ENCODE measurements at regions not wholly inside any gene's neighbourhood (a gene's known extent, or its start where the extent isn't known, plus 50 kb on each side); places are given as distances from the start of the nearest gene placed in this dataset.

DNA sequence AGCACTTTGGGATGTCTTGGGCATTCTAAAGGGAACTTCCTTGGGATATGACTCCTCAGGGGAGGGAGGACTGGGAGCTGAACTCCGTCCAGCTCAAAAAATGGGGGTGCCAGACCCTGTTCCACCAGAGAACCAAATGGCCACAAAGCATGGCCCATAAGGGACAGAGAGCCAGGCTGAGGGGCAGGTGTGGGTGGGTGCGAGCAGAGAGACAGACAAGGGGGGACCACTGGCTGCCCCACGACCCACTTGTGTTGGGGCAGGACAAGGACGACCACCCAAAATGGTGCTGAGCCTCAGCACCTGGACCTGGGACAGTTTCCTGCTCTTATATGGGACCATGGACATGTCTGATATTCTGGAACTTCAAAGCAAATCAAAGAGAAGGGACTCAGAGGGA is 148.2 kb upstream of the MLN start:
- DNase-seq (ENCODE audit: low read depth), result no peak

DNA sequence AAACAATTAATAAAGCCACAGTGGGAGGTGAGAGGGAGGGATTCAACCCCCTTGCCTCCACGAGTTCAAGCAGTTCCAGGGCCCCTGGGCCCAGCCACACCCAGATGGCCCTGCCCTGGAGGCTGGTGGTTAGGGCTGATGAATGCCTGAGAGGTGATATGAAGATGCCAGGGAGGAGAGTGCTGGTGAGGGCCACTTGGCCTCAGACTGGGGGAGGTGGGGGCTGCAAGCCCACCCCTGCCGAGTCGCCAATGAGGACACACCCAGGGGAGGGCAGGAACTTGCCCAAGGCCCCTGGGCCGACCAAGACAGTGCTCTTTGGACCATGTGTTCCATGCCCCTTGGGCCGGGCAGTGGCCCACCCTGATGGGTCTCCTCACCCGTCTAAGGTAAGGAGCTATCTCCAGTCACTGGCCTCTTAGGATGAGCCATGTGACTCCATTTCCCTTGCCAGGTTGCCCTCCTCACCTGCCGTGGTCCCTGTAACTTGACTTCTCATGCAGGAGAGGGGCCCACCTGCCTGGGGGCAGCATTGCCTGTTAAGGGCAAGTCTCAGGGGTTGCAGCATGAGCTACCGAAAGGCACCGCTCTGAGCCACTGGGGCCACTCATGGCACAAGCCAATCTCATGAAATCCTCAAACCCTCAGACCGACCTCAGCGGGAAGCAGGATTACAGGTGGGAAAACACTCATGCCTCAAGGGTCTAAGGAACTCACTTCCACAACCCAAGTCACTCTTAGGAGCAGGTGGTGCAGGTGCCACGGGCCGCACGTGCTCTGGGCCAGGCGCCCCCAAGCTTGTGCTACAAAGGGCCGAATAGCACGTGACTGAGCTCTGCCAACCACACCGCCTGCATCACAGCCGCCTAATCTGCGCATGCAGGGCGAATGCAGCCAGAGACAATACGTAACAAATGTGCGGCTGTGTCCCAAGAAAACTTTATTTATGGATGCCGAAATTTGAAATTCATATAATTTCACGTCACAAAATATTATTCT is 147.4 kb upstream of the MLN start:
- no peak for DNase-seq (ENCODE audit: low read depth)

DNA sequence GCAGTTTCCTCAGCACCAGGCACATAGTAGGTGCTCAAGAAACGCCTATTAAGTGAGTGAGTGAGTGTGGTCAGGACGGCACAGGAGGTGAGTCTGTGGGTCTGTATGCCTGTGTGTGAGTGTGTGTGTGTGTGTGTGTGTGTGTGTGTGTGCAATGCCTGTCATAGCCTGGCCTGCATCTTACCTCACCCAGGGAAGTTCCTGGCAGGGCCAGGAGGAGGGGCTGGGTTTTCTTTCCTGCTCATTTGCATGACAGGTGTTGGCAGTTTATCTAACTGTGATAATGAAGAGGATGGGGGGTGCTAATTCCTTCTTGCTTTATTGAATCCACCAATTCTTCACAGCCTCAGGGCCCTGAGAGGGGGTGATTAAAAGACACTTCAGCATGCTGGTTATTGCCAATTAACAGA is 146.7 kb upstream of the MLN start:
- no peak for DNase-seq (ENCODE audit: low read depth)

DNA sequence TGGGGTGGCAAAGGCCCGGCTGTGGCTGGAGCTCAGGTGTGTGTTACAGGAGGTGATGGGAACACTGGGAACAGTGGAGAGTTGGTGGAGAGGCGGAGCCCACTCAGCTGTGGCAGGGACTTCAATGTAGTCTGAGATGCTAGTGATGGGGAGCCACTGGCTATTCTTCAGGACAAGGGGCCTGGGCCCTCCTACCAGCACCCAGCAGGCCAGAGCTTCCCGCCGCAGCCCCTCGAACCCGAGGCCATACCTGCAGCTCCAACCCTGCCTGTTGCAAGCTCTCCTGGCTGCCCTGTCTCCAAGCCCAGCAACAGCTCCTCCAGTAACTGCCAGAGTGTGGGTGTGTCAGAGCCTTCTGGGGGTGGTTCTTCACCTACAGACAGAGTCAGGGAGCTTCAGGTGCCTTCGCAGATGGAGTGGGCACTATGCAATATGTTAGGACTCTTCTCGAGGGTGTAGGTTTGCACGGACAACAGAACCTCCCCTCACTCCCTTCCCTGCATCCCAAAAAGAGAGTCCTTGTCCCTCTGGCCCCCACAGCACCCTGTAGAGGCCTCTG is 146.2 kb upstream of the MLN start:
- DNase-seq (ENCODE audit: low read depth), result no peak

DNA sequence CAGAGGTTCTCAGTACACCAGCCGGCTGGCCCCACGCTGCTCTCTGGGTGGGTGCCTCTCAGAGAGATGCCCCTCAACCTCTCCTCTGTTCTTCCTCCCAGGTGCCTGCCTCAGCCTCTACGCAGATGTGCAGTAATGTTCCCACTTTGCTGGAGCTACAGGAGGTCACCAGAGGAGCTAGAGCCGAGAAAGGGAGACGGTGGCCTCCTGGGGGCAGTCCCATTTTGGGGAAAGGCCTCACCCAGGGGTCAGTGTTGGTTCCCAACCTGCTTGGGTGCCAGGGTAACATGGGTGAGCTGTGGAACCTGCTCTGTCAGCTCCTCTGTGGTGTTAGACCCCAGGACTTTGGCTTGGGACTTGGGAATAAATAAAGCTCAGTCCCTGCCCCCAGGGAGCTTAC is 145.3 kb upstream of the MLN start:
- DNase-seq (ENCODE audit: low read depth), result no peak

DNA sequence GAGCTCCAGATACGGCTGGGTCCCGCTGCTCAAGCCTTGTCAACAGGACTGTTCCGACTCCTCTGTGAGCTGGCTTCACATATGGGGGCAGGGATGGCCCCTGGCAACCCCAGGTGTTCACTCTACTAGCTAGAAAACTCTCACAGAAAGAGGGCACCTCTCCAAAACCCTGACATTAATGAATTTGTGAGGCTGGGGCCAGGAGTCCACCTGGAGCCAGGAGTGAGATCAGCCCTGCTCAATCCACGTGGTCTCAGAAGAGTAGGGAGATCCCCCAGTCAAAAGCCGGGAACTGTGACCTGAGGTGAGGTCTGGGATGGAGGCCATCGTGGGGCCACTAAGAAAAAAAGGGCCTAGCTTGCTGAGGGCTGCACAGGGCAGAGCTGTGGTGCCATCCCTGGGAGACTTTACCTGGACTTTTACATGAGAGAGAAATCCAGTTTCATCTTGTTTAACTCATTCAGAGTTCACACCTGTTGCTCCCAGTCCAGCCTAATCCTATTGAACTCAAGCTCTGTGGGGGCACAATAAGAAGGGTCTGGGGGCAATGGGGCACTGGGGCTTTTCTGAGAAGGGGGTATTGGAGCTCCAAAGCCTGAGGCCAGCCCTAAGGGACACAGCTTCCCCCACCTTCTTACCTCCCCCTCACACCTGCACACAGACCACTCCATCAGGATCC is 144.3 kb upstream of the MLN start:
- no peak for DNase-seq (ENCODE audit: low read depth)

DNA sequence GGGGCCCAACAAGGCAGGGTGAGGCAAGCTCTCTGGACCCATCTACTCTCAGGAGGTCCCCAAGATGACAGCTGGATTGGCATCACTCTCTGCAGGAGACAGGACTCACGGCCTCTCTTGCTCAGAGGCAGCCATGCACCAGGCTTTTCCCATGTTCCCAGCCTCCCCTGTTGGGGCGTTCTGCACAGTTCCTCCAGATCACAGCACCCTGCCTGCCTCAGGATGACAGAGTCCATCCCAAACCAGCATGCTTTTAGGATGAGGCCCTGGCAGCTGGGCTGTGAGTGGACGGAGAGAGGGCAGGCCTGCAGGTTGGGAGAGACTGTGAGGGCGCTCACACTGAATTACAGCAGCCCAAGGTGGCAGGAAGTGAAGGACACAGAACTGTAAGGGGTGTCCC is 143.2 kb upstream of the MLN start:
- no peak for DNase-seq (ENCODE audit: low read depth)

DNA sequence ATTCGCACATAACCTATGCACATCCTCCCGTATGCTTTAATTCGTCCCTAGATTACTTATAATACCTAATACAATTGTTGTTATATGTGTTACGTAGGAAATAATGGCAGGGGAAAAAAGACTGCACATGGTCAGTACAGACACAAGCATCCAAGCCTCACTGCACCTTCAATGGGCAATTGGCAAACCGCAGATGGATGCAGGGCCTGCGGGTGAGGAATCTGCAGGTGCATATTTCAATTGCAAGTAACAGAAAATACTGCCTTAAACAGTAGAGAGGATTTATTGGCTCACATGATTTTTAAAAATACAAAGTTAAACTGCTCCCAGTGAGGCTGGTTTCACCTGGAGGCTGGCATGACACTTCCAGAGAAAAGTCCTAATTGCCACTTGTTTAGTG is 142.1 kb upstream of the MLN start:
- no peak for DNase-seq (ENCODE audit: low read depth)

DNA sequence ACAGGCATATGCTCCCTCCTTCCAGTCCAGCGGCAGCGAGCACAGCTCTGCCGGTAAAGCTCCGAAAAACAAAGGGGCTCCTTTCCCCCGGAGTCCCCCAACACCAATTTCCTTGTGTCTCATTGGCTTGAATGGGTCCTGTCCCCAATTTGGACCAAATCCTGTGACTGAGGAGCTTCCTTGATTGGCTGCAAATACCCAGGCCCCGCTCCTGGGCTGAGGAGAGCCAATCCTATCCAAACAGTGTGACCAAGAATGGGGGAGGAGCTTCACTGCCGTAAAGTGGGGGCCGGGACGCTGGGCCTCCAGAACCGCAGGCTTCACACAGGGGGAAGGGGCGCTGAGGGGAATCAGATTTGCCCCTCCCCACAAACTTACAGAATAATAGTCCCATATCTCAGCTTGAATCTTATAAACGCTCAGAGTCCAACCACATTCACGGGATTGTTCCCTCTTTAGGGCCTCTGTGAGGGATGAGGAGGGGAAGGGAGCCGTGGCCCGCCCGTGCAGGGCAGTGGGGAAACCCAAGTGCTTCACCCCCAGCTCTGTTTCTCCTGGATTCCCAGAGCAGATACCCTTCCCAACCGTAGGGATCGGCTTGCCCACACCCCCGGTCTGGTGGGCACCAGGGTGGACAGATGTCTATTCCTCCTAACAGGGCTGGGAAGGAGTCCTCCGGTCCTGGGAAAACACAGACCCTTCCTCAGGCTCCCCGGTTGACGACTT is 141.0 kb upstream of the MLN start:
- DNase-seq (ENCODE audit: low read depth), result no peak

DNA sequence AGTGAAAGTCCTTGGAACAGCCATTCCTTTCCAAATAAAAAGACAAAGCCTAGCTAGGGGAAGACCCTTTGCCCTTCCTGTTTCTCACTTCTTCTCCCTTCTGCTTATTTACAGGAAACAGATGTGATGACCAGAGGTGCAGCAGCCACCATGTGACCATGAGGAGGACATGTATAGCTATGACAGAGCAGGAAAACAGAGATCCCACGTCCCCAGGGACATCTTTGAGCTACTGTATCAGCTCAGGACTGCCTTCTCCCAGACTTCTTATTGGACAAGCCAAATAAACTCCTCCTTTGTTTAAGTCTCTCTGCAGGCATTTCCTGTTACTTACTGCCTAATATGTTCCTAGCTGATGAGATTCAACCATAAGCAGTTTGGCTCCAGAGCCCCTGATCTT is 133.1 kb upstream of the MLN start:
- no peak for DNase-seq (ENCODE audit: low read depth)

DNA sequence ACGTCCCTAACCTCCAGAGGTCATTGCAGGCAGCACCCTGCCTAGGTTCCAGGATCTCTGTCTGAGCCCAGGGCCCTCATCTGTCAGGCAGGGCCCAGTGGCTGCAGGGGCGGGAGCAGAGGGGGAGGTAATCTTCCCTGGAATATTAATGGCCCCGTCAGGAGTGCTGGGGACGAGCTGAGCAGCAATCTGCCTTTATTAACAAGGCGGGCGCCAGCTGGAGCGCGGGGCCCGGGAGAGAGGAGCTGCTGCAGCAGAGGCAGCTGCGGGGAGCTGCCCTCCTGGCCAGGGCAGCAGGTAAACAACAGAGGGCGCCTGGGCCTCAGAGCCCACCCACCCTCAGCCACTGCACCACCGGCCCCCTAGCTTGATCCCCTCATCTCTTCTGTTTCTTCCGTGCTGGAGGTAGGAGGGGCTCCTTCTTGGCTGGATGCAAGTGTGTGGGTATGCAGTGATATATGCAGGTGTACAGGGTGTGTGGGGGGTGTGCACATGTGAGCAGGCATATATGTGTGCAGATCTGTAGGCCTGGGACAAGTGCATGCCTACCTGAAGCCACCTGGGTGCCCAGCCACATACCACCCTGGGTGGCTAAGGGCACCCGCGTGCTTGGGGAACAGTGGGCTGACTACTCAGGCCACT is 131.8 kb upstream of the MLN start:
- no peak for DNase-seq (ENCODE audit: low read depth)

DNA sequence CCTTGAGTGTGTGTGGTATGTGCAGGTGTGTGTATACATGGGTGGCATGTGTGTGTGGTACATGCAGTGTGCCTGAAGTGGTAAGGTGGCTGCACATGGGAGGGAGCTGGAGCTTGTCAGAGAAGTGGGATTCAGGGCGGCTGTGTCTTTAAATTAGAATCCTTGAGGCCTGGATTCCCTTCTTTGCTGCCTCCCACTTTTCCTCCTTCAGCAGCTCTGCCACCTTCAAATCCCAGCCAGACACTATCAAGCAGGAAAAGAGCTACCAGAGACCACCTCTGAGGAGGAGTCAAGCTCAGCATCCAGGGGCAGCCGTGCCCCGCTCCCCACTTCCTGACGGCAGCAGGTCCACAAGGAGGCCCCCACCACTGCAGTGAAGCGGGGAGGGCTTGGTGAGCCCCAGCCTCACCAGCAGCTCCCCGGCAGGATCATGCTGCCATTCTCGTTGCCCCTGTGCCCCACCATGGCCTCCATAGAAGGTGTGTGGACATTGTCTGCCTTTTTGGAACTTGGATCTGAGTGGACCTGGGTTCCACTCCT is 131.0 kb upstream of the MLN start:
- no peak for DNase-seq (ENCODE audit: low read depth)

DNA sequence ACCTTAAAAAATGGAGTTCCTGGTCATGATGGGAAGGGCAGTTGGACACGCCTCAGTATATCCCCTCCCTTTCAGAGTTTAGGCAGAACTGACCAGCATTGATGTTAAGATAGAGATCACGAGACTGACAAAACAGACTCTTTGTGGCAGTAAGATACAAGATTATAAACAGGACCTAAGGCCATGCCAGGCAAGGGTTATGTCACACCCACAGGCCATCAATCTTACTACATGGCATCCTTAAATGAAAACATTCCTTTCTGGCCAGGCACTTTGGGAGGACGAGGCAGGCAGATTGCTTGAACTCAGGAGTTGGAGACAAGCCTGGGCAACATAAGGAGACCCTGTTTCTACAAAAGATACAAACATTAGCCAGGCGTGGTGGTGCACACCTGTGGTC is 129.3 kb upstream of the MLN start:
- DNase-seq (ENCODE audit: low read depth), result no peak

DNA sequence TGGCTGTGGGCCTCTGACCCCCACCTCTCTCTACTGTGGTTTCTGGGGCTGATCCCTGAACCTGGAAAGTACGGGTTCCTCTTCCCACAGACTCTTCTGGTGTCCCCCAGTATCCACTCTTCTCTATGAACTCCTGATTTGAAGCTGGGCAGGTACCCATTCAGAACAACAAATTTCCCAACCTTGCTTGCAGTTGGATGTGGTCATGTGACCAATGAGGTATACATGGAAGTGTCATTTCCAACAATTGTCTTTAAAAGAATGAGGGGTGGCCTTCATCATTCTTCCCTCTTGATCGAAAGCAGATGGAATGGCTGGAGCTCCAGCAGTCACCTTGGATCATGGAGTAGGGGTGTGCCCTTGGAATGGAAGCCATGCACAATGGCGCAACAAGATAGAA is 128.0 kb upstream of the MLN start:
- DNase-seq (ENCODE audit: low read depth), result no peak

DNA sequence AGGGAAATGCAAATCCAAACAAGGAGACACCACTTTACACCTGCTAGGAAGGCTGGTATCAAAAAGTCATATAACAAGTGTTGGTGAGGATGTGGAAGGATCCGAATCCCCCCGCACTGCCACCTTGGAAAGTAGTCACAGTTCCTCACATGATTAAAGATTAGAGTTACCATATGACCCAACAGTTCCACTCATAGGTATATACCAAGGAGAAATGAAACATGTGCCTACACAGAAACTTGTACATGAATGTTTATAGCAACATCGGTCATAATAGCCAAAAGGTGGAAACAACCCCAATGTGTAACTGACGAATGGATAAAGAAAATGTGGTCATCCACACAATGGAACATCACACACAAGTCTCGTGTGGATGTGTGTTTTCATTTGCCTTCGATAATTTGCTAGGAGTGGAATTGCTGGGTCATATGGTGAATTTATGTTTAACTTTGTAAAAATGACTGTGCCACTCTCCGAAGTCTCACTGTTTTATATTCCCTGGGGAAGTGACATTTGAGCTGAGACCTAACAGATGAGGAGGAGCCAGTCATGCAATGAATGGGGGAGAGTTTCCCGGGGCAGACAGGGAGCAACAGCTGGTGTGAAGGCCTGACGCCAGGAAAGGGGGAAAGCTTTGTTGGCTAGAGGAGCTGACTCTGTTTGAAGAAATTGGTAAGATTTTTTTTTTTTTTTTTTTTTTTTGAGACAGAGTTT is 125.9 kb upstream of the MLN start:
- DNase-seq (ENCODE audit: low read depth), result no peak

DNA sequence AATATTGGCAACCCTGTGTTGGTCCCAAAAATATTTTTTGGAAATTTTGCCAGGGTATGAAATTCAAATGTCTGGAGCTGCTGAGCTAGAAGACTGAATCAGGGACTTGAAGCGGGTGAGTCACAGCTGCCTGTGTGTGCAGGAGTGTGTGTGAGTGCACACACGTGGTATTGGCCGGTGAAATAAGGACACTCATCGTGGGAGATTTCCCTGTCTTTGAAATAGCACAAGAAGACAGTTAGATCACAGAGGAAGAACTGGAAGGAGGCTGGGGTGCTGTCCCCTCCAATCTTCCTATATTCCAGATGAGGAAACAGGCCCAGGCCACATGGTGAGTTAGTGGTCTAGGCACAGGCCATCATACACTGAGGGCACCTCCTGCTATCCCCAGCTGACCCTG is 123.8 kb upstream of the MLN start:
- DNase-seq (ENCODE audit: low read depth), result peak; percentile 46

DNA sequence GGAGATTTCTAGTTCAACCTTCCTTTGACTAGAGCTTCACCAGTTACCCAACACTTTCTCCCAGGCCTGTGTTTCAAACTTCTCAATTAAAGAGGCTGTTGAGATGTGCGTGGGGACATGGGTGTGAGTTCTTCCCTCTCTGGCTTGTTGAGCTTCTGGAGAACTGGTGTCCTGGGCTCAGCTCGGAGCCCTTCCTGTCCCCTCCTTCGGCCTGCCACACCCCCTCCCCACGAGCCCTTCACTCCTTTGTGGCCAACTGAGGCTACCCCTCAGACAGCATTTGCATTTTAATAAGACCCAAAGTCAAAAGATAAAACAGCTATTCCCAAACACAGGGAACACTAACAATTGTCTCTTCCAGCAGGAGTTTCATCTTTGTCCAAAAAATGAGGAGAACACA is 123.3 kb upstream of the MLN start:
- no peak for DNase-seq (ENCODE audit: low read depth)

DNA sequence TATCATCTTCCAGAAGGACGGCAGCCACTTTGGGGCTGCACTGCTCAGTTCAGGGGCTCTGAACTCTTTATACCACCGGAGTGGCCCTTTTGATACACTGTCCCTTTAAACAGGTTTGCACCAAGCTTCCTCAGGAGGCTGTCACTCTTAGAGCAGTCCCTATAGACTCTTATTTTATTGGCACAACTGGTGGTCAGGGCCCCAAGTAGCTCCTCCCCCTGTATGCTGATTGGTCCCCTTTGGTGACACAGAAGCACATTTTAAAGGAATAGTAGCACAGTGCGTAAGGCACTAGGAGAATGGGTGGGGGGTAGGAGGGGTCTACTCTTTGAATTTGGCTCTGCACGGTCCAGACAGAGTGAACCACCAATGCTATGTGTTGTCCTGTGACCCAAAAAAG is 122.6 kb upstream of the MLN start:
- DNase-seq (ENCODE audit: low read depth), result peak; percentile 29

DNA sequence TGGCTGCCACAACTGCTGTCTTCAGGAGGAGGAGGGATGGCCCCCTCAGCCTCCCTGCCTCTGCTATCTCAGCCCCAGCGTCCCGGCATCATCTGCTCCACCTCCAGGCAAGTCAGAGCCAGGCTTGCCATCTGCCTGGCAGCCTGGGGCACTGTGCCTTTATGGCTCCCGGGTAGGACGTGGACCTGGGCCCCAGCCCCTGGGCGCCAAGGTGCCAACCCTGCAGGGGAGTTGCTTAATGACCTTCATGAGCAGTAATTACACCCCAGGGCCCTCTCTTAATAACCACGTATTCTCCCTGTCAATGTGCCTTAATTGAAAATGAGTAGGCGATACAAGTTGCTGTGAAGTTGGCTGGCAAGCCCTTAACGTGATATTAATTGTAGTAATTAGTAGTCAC is 122.1 kb upstream of the MLN start:
- no peak for DNase-seq (ENCODE audit: low read depth)

DNA sequence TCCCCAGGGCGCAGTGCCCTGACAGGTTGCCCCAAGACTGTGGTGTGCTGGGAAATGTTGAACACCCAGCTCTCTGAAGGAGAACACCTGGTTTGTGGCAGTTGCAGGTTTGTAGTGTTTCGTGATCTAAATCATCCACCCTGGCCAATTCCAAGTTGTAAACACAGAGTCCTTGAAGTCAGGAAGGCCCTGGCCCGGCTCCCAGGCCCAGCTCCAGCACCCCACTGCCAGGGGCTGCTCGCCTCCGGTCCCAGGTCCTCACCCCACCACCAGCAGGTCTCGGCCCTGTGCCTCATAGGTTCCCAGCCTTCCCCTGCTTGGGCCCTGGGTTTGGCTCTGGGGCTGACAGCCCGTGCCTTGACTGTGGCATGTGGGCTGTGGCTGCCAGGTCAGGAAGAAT is 121.4 kb upstream of the MLN start:
- no peak for DNase-seq (ENCODE audit: low read depth)
